Loucy (cell line): ENCODE measurements at regions not wholly inside any gene's neighbourhood (a gene's known extent, or its start where the extent isn't known, plus 50 kb on each side); places are given as distances from the start of the nearest gene placed in this dataset.

Source experiments
- EZH2phosphoT487 ChIP-seq: fragments of 200-600 bp; IDR thresholded peaks from 2 replicates; pipeline ENCODE4 v1.6.1; 2018; ENCODE audit warnings: antibody characterized with exemption, mild to moderate bottlenecking, moderate library complexity, borderline replicate concordance
- TF ChIP-seq, protein P1 (sequence below): fragments of 200-600 bp; sonication (generic); conservative IDR thresholded peaks from 2 replicates; pipeline ENCODE4 v1.5.1; 2014; ENCODE audit warnings: mild to moderate bottlenecking, antibody characterized with exemption, low read length

GRCh38 chr6:90967471-90967870 is 380.6 kb upstream of the MAP3K7 start:
- TF ChIP-seq, protein P1, sequence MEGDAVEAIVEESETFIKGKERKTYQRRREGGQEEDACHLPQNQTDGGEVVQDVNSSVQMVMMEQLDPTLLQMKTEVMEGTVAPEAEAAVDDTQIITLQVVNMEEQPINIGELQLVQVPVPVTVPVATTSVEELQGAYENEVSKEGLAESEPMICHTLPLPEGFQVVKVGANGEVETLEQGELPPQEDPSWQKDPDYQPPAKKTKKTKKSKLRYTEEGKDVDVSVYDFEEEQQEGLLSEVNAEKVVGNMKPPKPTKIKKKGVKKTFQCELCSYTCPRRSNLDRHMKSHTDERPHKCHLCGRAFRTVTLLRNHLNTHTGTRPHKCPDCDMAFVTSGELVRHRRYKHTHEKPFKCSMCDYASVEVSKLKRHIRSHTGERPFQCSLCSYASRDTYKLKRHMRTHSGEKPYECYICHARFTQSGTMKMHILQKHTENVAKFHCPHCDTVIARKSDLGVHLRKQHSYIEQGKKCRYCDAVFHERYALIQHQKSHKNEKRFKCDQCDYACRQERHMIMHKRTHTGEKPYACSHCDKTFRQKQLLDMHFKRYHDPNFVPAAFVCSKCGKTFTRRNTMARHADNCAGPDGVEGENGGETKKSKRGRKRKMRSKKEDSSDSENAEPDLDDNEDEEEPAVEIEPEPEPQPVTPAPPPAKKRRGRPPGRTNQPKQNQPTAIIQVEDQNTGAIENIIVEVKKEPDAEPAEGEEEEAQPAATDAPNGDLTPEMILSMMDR: no peak
- no peak for TF ChIP-seq EZH2phosphoT487
